NCI-H82 (cell line): ENCODE measurements at regions not wholly inside any gene's neighbourhood (a gene's known extent, or its start where the extent isn't known, plus 50 kb on each side); places are given as distances from the start of the nearest gene placed in this dataset.
"Not testable (repeated sequence)": the region's sequence is repeated elsewhere in the genome, so short reads cannot be mapped to it uniquely, and the experiment has no call there.

ENCODE experiments used
- DNase-seq: peaks from one replicate; lab custom pipeline; 2025; lab: John Stamatoyannopoulos, UW

DNA sequence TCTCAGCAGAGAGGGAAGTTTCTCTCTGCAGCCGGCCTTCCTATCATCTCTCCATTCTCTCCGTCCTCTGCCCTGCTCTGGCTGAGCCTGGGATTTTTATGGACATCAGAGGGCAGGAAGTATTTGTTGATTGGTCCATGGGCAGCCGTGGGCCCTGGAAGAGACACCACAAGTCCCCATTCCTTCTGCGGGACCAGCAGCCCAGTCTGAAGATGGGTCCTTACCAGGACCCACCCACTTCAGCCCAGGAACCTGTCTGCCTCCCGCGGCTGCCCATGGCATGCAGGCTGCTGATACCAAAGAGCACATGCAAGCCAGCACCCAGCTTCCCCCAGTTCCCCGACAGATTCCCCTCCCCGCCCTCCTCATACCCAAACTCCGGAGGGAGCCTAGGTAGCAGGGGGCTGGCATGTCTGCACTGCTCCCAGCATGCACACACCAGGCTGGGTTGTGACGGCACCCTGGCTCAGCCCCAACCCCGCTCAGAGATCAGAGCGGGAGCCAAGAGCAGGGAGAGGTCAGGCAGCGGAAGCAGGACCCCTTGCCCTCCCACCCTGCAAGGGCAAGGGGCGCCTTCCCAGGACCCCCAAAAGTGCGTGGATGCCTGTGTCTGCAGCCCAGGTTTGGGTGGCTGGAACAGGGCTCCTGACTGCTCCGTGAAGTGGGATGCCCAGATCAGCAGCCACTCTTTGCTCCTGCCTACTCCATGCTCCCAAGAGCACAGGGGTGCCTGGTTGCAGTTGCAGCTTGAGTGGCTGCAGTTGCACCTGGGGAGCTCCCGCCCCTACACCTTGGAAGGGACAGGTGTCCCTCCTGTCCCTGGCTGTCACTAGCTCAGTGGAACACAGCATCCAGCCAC is 538.6 kb upstream of the POT1 start:
- DNase-seq: no peak

GRCh38 chr7:125465527-125465926 is 535.9 kb upstream of the POT1 start:
- no peak for DNase-seq

DNA sequence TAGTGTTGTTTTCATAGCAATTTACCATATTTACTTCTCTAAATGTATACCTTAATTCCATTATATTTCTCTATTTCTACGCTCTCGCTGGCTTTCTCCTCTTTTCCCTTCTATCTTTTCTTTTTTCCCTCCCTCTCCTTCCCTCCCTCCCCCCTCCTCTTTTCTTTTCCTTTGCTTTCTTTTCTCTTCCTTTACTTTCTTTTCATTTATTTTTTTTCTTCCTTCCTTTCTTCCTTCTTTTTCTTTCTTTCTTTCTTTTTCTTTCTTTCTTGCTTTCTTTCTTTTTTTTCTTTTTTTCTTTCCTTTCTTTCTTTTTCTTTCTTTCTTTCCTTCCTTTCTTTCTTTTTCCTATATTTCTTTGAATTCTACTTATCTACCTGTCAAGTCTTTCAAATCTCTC is 533.0 kb upstream of the POT1 start:
- no peak for DNase-seq

GRCh38 chr7:125459038-125459437 is 529.4 kb upstream of the POT1 start:
- no peak for DNase-seq

GRCh38 chr7:125450749-125451148 is 521.1 kb upstream of the POT1 start:
- no peak for DNase-seq

DNA sequence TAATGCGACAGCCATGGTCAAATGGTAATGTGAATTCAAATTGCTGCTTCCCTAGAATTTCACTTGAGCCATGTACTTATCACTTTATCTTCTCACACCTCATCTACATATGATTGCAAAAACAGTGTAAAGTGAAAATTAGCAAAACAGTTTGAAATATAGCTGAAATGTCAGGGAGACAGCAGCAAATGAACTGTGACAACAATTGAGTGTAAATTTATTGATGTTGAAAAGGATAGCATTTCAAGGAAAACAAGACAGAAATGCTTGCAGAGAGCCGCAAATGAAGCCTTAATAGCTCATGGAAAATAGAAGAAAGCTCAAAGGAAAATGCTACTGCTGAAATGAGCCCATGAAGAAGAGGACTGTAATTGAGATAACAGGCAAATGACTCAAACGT is 516.2 kb upstream of the POT1 start:
- DNase-seq: no peak

DNA sequence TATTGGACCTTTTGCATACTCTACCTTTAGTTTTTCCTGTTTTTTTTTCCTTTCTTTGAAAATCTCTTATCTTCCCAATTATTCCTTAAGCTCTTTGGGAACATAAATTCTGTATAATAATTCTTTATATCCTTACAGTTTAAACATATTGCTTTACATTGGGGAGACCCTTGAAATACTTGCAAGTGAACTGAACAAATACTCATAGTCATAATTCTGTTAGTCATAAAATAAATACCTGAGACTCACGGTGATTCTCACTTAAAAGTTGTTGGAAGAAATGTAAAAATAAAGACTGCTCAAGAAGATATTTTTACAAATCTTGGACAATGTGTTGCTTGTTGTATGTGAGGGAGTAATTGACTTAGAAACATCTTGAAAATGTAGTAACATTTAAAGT is 515.2 kb upstream of the POT1 start:
- no peak for DNase-seq

GRCh38 chr7:125436220-125436619 is 506.6 kb upstream of the POT1 start:
- DNase-seq: no peak

DNA sequence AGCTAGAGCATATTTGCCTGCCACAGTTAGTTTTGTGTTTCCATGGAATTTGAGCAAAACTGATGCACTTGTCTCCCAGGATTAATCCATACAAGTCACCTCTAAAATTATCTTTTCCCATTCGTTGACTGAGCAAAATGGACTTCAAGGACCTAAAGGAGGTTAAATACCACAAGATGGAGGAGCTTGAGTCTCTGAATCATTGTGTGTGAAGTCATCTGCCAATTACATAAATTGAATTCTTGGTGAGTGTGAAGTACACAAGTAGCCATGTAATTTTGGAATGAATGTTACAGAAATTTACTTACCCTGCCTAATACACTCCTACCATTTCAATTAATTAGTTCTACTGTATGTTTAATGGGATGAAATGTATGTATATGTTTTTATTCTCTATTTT is 501.7 kb upstream of the POT1 start:
- DNase-seq: no peak

DNA sequence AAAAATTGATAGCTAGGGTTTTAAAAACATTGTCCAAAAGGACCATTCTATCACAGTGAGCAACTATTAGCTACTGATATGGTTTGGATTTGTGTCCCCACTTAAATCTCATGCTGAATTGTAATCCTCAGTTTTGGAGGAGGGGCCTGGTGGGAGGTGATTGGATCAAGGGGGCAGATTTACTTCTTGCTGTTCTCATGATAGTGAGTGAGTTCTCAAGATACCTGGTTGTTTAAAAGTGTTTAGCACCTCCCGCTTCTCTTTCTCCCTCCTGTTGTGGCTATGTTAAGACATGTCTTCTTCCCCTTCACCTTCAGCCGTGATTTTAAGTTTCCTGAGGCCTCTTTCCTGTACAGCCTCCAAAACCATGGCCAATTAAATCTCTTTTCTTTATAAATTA is 500.4 kb upstream of the POT1 start:
- peak; percentile 28 for DNase-seq

DNA sequence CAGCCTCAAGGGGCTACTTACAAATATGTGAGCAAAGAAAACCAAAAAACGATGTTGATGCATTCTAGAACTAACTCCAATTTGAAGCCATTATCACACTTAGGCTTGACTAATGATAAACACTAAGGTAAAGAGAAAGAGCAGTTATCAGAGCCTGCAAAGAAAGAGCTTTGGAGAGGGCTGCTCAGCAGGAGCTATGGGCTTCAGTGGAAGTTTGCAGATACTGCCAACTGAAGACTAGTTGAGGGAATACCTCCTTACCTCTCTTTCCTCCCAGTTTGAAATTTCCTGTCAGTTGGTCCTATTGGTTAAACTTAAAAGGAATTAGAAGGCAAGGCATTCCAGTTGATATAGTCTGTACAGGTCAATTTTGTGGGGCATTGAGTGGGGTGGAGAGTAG is 498.1 kb upstream of the POT1 start:
- no peak for DNase-seq

DNA sequence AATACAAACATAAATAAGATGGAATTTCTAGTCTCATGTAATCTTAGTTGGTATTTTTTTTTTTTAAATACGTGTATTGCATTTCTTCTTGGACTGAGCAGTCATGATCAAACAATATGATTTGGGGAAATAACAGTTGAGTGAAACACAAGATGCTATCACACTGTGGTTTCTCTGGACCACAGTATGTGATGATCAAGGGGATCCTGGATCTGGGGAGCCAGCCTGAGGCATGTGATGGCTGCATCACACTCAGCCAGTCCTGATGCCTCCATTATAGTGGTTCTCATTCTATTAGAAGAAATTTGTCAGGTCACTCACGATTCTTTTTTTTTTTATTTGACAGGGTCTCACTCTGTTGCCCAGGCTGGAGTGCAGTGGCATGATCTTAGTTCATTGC is 495.9 kb upstream of the POT1 start:
- no peak for DNase-seq

GRCh38 chr7:125424721-125425120 is 495.1 kb upstream of the POT1 start:
- no peak for DNase-seq

DNA sequence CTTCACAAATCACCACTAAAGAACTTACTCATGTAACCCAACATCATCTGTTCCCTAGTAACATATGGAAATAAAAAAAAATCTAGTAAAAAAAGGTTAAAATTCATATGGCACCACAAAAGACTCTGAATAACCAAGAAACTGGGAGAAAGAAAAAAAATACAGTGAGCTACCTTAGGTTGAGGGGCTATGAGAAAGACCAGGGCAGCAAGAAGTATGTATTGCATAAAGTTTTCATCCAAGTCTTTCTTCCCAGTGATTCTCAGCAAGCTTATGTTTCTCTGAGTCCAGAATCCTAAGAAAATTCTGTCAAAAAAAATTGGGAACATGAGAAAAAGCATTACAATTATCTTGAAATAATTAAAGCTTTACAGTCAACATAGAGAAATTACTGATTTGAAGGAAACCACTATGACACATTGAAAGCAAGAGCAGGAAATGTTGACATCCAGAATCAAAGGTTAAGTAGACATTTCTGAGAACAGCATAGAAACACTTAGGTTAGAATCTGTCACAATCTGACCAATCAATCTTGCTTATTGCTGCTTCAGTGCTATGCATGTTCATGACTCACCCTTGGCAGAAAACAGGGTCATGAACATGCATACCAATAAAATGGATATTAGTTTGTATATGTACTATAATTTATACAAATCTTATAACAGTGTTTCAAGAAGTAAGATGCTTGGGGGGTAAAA is 494.0 kb upstream of the POT1 start:
- peak; percentile 11 for DNase-seq

DNA sequence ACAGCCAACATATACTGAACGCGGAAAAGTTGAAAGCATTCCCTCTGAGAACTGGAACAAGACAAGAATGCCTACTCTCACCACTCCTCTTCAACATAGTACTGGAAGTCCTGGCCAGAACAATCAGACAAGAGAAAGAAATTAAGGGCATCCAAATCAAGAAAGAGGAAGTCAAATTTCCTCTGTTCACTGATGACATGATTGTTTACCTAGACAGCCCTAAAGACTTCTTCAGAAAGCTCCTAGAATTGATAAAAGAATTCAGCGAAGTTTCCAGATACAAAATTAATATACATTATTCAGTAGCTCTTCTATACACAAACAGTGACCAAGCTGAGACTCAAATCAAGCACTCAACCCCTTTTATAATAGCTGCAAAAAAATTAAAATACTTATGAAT is 491.8 kb upstream of the POT1 start:
- not testable (repeated sequence) for DNase-seq

- DNase-seq: no peak
Measured at GRCh38 chr7:125412890-125413665, 483.5 kb upstream of the POT1 start.

DNA sequence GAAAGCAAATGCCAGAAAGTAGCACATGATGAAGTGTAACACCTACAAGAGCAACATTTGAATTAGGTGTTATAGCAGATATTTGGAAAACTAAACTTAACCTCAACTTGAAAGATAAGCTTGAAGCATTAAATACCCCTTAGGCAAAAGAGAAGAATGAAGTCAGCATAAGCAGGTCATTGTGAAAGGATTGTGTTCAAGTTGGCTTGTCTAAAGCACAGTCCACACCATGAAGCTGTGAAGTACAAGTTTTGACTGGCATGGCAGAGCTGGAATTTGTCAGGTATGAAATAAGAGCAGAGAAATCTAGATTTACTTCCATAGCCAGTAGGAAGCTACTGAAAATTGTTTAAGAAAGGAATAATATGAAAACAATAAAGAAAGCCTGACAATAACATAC is 480.3 kb upstream of the POT1 start:
- no peak for DNase-seq

- DNase-seq: no peak
Measured at GRCh38 chr7:125406111-125406510, 476.5 kb upstream of the POT1 start.

DNA sequence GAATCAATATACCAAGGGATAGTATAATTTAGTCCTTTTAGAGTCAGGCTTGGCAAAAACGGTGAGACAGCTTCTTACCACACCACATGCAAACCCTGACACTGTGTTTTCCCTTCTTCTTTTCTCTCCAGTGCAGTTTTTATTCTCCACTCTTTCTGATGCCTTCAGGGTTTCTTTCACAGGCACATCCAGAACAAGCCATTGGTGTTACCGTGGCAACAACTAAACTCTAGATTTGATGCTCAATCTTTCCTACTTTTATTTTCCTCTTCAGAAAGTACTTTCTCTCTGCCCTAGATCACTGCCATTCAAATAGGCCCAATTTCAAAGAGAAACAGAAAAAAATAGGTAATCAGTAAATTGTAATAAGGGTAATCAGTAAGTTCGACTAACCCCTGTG is 469.8 kb upstream of the POT1 start:
- no peak for DNase-seq

DNA sequence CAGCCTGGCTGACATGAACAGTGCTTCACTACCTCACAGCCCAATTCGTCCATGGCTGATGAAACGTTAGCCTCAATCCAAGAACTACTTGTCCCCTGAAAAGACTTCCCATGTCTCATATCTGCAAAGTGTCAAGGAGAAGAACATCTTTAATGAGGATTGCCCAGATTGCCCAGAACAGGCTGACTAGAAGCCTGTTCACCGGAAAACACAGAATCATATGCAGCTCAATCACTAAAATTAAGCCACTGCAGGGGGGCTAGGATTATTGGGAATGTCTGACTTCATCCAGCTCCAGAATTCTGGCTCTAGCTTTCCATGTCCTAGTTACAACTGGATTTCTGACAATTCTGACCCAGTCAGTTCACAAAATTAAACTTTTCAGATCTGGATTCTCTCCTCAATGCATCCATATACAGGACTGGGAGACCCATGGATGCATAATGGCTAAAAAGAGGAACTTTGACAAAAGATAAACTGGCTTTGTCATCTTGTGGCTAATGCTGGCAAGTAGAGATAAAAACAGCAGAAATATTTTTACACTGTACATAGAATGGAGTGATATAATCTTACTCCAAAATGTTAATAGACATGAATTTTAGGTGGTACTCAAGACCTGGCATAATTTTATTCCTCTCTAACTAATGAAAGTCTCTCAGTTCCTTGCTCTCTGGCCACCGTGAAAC is 467.0 kb upstream of the POT1 start:
- peak; percentile 27 for DNase-seq

DNA sequence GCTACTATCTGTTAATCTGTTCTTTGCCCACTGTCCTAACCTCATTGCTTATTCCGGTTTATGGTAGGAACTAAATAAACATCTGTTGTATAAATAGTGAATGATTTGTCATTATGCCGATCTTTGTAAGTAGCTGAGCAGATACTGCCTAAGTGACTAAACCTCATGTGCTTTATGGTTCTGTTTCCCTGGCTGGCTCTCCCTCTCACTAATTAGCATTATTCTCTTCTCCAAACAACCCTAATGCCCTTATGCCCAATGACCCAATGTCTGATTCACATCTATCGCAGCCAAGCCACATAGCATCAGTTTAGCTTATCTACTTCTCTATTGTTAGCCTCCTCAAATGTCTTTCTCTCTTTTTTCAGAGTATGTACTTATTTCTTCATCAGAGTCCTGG is 462.3 kb upstream of the POT1 start:
- no peak for DNase-seq

GRCh38 chr7:125390981-125391380 is 461.4 kb upstream of the POT1 start:
- peak; percentile 24 for DNase-seq
